ENCODE measurements at regions not wholly inside any gene's neighbourhood (a gene's known extent, or its start where the extent isn't known, plus 50 kb on each side); places are given as distances from the start of the nearest gene placed in this dataset.

DNA sequence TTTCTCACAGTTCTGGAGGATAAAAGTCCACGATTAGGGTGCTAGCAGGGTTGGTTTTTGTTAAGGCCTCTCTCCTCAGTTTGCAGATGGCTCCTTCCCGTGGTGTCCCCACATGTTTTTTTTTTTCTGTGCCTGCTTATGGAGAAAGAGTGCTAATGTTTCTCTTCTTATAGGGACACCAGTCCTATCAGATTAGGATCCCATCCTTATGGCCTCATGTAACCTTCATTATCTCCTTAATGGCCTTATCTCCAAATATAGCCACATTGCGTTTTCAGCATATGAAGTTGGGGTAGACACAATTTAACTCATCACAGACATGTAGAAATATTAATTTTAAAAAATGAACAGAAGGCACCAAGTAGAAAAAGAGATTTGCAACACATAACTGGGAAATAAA, 755.7 kb upstream of the CELF4 start:
- TF ChIP-seq CTCF (conservative IDR thresholded peaks at IDR 0.05; ENCODE audit: low read length) (no peak), EZH2phosphoT487 (IDR thresholded peaks at IDR 0.05; ENCODE audit: borderline replicate concordance, low read depth, low read length) (no peak)
